Adrenal gland (tissue), 5 donors: ENCODE measurements at regions not wholly inside any gene's neighbourhood (a gene's known extent, or its start where the extent isn't known, plus 50 kb on each side); places are given as distances from the start of the nearest gene placed in this dataset.

Source experiments
- CTCF ChIP-seq, 6 experiments: fragments of 450-650 bp in 4 of 6; fragments of 200-600 bp in 2 of 6; sonication (generic) in 1 of 6; IDR thresholded peaks; 1 replicate in 5 of 6; 2 replicates in 1 of 6; pipeline versions ENCODE4 v1.5.1 to v1.8.0; 2016 to 2021; ENCODE audit warnings: antibody characterized with exemption in 6 of 6, mild to moderate bottlenecking in 2 of 6, moderate library complexity in 1 of 6
- POLR2A ChIP-seq, 2 donors: fragments of 450-650 bp; IDR thresholded peaks; one replicate each; pipeline ENCODE4 v1.6.1; 2017; ENCODE audit warnings: antibody characterized with exemption in 2 of 2, mild to moderate bottlenecking in 2 of 2, moderate library complexity in 1 of 2
- donor health status: DM: no; HTN: no; CAD: no.

DNA sequence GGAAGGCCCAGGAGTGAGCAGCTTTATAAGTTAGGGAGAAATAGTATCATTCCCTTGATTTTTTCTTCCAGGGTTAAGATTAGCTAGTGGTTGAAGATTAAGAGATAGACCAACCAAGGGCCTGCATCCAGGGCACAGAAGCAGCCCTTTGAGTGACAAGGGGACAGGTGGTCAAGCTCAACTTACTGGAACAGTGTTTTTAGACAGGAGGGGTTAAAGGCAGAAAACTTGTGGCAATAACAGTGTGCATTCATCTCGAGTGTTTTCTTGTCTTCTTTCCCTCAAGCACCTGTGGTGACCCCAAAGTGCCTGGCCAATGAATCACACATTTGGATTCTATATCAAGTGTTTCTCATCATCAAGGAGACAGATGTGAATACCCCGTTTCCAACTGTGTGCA is 267.5 kb downstream of the PDCD6IP start:
- TF ChIP-seq CTCF (IDR thresholded peaks at IDR 0.05) (no peak), POLR2A (IDR thresholded peaks at IDR 0.05) (no peak)
